GM23338 (cell line): ENCODE measurements at regions not wholly inside any gene's neighbourhood (a gene's known extent, or its start where the extent isn't known, plus 50 kb on each side); places are given as distances from the start of the nearest gene placed in this dataset.

Source experiments
- ATAC-seq: fragments of 200-7000 bp; cut with Tn5 transposase; 3 replicates; pipeline ENCODE4 v1.9.1; 2020
- DNase-seq: peaks from one replicate; pipeline ENCODE4 v3.0.0-alpha.2; 2015; ENCODE audit warnings: low spot score
- H2AFZ ChIP-seq: fragments of 200-600 bp; sonication (generic); 2 replicates; pipeline ENCODE4 v1.8.0; 2016; ENCODE audit warnings: antibody characterized with exemption, mild to moderate bottlenecking, moderate library complexity
- H3F3A ChIP-seq: fragments of 200-600 bp; sonication (generic); replicated peaks from 2 replicates; pipeline ENCODE4 v1.8.0; 2017; ENCODE audit warnings: antibody characterized with exemption, mixed run types, low read depth
- H3K27ac ChIP-seq: fragments of 200-600 bp; sonication (generic); 2 replicates; pipeline ENCODE4 v1.6.1; 2016; ENCODE audit warnings: low read depth
- H3K27me3 ChIP-seq: fragments of 200-600 bp; sonication (generic); 2 replicates; pipeline ENCODE4 v1.8.0; 2016; ENCODE audit warnings: mild to moderate bottlenecking, mixed run types, moderate library complexity; ENCODE audit not compliant: insufficient read depth
- H3K36me3 ChIP-seq: fragments of 200-600 bp; sonication (generic); 2 replicates; pipeline ENCODE4 v1.8.0; 2016; ENCODE audit warnings: mild to moderate bottlenecking; ENCODE audit not compliant: insufficient read depth
- H3K4me1 ChIP-seq: fragments of 200-600 bp; sonication (generic); 2 replicates; pipeline ENCODE4 v1.8.0; 2016; ENCODE audit warnings: mild to moderate bottlenecking, moderate library complexity; ENCODE audit not compliant: insufficient read depth
- H3K4me2 ChIP-seq: fragments of 200-600 bp; sonication (generic); 2 replicates; pipeline ENCODE4 v1.7.1; 2017; ENCODE audit warnings: mixed run types
- H3K4me3 ChIP-seq: fragments of 200-600 bp; sonication (generic); 2 replicates; pipeline ENCODE4 v1.6.1; 2016; ENCODE audit warnings: mixed run types
- H3K79me2 ChIP-seq: fragments of 200-600 bp; sonication (generic); replicated peaks from 2 replicates; pipeline ENCODE4 v1.8.0; 2017; ENCODE audit warnings: mild to moderate bottlenecking; ENCODE audit not compliant: insufficient read depth
- H3K9me2 ChIP-seq: fragments of 200-600 bp; sonication (generic); 2 replicates; pipeline ENCODE4 v1.8.0; 2017; ENCODE audit not compliant: insufficient read depth
- H4K20me1 ChIP-seq: fragments of 200-600 bp; sonication (generic); replicated peaks from 2 replicates; pipeline ENCODE4 v1.8.0; 2017; ENCODE audit warnings: mild to moderate bottlenecking; ENCODE audit not compliant: insufficient read depth
- H3K27ac Mint-ChIP-seq: 2 replicates; pipeline ENCODE4 v1.8.0; 2020; ENCODE audit warnings: inconsistent platforms, mild to moderate bottlenecking, moderate library complexity, mixed read lengths
- H3K27me3 Mint-ChIP-seq: 3 replicates; pipeline ENCODE4 v1.8.0; 2022; ENCODE audit warnings: low read depth, mild to moderate bottlenecking, moderate library complexity, mixed read lengths, inconsistent platforms; ENCODE audit not compliant: insufficient read depth, poor library complexity
- H3K36me3 Mint-ChIP-seq: 3 replicates; pipeline ENCODE4 v1.8.0; 2021; ENCODE audit warnings: low read depth, mild to moderate bottlenecking, inconsistent platforms, moderate library complexity, mixed read lengths
- H3K4me1 Mint-ChIP-seq: 3 replicates; pipeline ENCODE4 v1.8.0; 2020; ENCODE audit warnings: mild to moderate bottlenecking, inconsistent platforms, mixed read lengths
- H3K4me3 Mint-ChIP-seq: 3 replicates; pipeline ENCODE4 v1.8.0; 2021; ENCODE audit warnings: moderate library complexity, mild to moderate bottlenecking, inconsistent platforms, mixed read lengths
- H3K9me3 Mint-ChIP-seq: 3 replicates; pipeline ENCODE4 v1.8.0; 2020; ENCODE audit warnings: moderate library complexity, mild to moderate bottlenecking, inconsistent platforms, mixed read lengths
- CREB1 ChIP-seq: fragments of 250-450 bp; sonication (Bioruptor Pico); IDR thresholded peaks from 2 replicates; pipeline ENCODE4 v1.5.0; 2020; ENCODE audit warnings: low read depth, mild to moderate bottlenecking, moderate library complexity
- ETS1 ChIP-seq: IDR thresholded peaks from 2 replicates; pipeline ENCODE4 v1.6.1; 2016; ENCODE audit warnings: antibody characterized with exemption
- EZH2 ChIP-seq: fragments of 200-600 bp; sonication (generic); IDR thresholded peaks from one replicate; pipeline ENCODE4 v1.8.0; 2017; ENCODE audit warnings: antibody characterized with exemption, mild to moderate bottlenecking, low read depth; ENCODE audit not compliant: unreplicated experiment
- EZH2phosphoT487 ChIP-seq: fragments of 200-600 bp; sonication (generic); IDR thresholded peaks from one replicate; pipeline ENCODE4 v1.8.1; 2018; ENCODE audit warnings: antibody characterized with exemption; ENCODE audit not compliant: unreplicated experiment
- JUNB ChIP-seq: IDR thresholded peaks from one replicate; pipeline ENCODE4 v1.6.1; 2016; ENCODE audit warnings: antibody characterized with exemption; ENCODE audit not compliant: unreplicated experiment
- NANOG ChIP-seq: IDR thresholded peaks from 2 replicates; pipeline ENCODE4 v1.6.1; 2016; ENCODE audit warnings: antibody characterized with exemption, borderline replicate concordance
- POLR2AphosphoS5 ChIP-seq: IDR thresholded peaks from 2 replicates; pipeline ENCODE4 v1.6.1; 2016; ENCODE audit warnings: antibody characterized with exemption, low read depth
- REST ChIP-seq: IDR thresholded peaks from one replicate; pipeline ENCODE4 v1.6.1; 2018; ENCODE audit warnings: antibody characterized with exemption; ENCODE audit not compliant: unreplicated experiment
- STAT1 ChIP-seq: IDR thresholded peaks from one replicate; pipeline ENCODE4 v1.6.1; 2016; ENCODE audit warnings: antibody characterized with exemption; ENCODE audit not compliant: unreplicated experiment
- ZNF114 ChIP-seq: fragments of 250-450 bp; sonication (Bioruptor Pico); IDR thresholded peaks from 2 replicates; pipeline ENCODE4 v1.5.0; 2020; ENCODE audit warnings: mild to moderate bottlenecking, moderate library complexity

- no peak for TF ChIP-seq EZH2
- TF ChIP-seq JUNB: no peak
- TF ChIP-seq NANOG: no peak
- TF ChIP-seq ZNF114 (CRISPR knock-in tag): no peak
- TF ChIP-seq EZH2phosphoT487: no peak
- no peak for TF ChIP-seq ETS1
- TF ChIP-seq CREB1: no peak
- TF ChIP-seq STAT1: no peak
- no peak for TF ChIP-seq REST
These were observed 1264.9 kb upstream of the USP15 start (continued) for GRCh38 chr12:60995256-60995825.

GRCh38 chr12:60997869-60998378 lies 1262.3 kb upstream of the USP15 start:
- no peaks in the 10 kb centered on the region for H3K4me1 Mint-ChIP-seq
- Histone ChIP-seq H3K4me2 (no peak overlapping the region), H4K20me1 (no peaks in the 10 kb centered on the region), H3F3A (no peaks in the 10 kb centered on the region), H3K27me3 (no peaks in the 10 kb centered on the region), H3K79me2 (no peaks in the 10 kb centered on the region), H3K4me1 (no peaks in the 10 kb centered on the region), H3K27ac (no peak overlapping the region), H3K9me2 (no peaks in the 10 kb centered on the region), H3K4me3 (no peak overlapping the region), H2AFZ (peak overlapping the region; percentile 28; the same call in 1 of the 2 replicates), H3K36me3 (no peaks in the 10 kb centered on the region)
- H3K36me3 Mint-ChIP-seq: peaks cover 6% of the 10 kb centered on the region; the same call in 1 of the 3 replicates
- ATAC-seq (no peak), DNase-seq (no peak)
- no peaks in the 10 kb centered on the region for H3K27me3 Mint-ChIP-seq
- TF ChIP-seq EZH2 (no peak), STAT1 (no peak), POLR2AphosphoS5 (no peak)
- H3K27ac Mint-ChIP-seq: no peak overlapping the region
- no peak overlapping the region for H3K4me3 Mint-ChIP-seq
- peaks cover 13% of the 10 kb centered on the region; the same call in 2 of the 3 replicates for H3K9me3 Mint-ChIP-seq

- Histone ChIP-seq H2AFZ (no peak overlapping the region), H3K9me2 (no peaks in the 10 kb centered on the region), H3K27me3 (no peaks in the 10 kb centered on the region), H4K20me1 (no peaks in the 10 kb centered on the region), H3K27ac (no peak overlapping the region), H3K36me3 (no peaks in the 10 kb centered on the region), H3K4me3 (no peak overlapping the region), H3K79me2 (no peaks in the 10 kb centered on the region), H3K4me2 (no peak overlapping the region), H3F3A (no peaks in the 10 kb centered on the region), H3K4me1 (no peaks in the 10 kb centered on the region)
- ATAC-seq (no peak), DNase-seq (no peak)
- H3K4me3 Mint-ChIP-seq: no peak overlapping the region
- H3K36me3 Mint-ChIP-seq: no peaks in the 10 kb centered on the region
- H3K4me1 Mint-ChIP-seq: no peaks in the 10 kb centered on the region
- H3K9me3 Mint-ChIP-seq: no peaks in the 10 kb centered on the region
- H3K27me3 Mint-ChIP-seq: no peaks in the 10 kb centered on the region
- no peak overlapping the region for H3K27ac Mint-ChIP-seq
- TF ChIP-seq ZNF114 (CRISPR knock-in tag): no peak
These were observed 1251.0 kb upstream of the USP15 start for GRCh38 chr12:61009192-61009591.
